Esophagus squamous epithelium (tissue), 4 donors: ENCODE measurements at regions not wholly inside any gene's neighbourhood (a gene's known extent, or its start where the extent isn't known, plus 50 kb on each side); places are given as distances from the start of the nearest gene placed in this dataset.

Experiments used
- CTCF ChIP-seq, 6 experiments: fragments of 450-650 bp in 4 of 6; fragments of 200-600 bp in 2 of 6; sonication (generic) in 2 of 6; IDR thresholded peaks; one replicate each; pipeline ENCODE4 v1.5.1; 2016 to 2019; ENCODE audit warnings: antibody characterized with exemption in 6 of 6, mild to moderate bottlenecking in 4 of 6, moderate library complexity in 4 of 6
- POLR2A ChIP-seq, 4 donors: fragments of 450-650 bp; IDR thresholded peaks; one replicate each; pipeline ENCODE4 v1.6.1; 2017; ENCODE audit warnings: antibody characterized with exemption in 4 of 4, mild to moderate bottlenecking in 4 of 4, moderate library complexity in 3 of 4

- TF ChIP-seq CTCF (IDR thresholded peaks at IDR 0.05): no peak
- TF ChIP-seq POLR2A (IDR thresholded peaks at IDR 0.05): no peak
These were observed 180.7 kb upstream of the GGTLC1 start for GRCh38 chr20:24169256-24169655.
